Dermis blood vessel endothelial cell (primary cell): ENCODE measurements at regions not wholly inside any gene's neighbourhood (a gene's known extent, or its start where the extent isn't known, plus 50 kb on each side); places are given as distances from the start of the nearest gene placed in this dataset.
"Not testable (repeated sequence)": the region's sequence is repeated elsewhere in the genome, so short reads cannot be mapped to it uniquely, and the experiment has no call there.

Experiments
- DNase-seq: peaks from one replicate; pipeline ENCODE4 v3.0.0; 2010

DNA sequence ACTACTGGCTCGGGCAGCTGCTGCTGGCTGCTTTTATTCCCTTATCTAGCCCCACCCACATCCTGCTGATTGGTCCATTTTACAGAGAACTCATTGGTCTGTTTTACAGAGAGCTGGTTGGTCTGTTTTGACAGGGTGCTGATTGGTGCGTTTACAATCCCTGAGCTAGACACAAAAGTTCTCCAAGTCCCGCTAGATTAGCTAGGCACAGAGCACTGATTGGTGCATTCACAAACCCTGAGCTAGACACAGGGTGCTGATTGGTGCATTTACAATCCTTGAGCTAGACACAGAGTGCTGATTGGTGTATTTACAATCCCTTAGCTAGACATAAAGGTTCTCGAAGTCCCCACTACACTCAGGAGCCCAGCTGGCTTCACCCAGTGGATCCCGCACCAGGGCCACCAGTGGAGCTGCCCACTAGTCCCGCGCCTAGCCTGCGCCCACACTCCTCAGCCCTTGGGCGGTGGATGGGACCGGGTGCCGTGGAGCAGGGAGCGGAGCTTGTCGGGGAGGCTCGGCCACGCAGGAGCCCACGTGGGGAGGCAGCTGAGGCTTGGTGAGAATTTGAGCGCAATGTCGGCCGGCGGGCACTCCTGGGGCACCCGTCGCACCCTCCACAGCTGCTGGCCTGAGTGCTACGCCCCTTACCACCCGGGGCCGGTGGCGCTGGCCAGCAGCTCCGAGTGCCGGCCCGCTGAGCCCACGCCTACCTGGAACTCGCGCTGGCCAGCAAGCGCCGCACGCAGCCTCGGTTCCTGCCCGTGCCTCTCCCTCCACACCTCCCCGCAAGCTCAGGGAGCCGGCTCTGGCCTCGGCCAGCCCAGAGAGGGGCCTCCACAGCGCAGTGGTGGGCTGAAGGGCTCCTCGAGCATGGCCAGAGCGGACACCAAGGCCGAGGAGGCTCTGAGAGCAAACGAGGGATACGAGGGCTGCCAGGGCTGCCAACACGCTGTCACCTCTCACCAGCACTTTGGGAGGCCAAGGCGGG lies 91.1 kb upstream of the HS3ST2 start:
- DNase-seq: not testable (repeated sequence)

GRCh38 chr16:22726868-22727267 lies 87.1 kb upstream of the HS3ST2 start:
- no peak for DNase-seq

DNA sequence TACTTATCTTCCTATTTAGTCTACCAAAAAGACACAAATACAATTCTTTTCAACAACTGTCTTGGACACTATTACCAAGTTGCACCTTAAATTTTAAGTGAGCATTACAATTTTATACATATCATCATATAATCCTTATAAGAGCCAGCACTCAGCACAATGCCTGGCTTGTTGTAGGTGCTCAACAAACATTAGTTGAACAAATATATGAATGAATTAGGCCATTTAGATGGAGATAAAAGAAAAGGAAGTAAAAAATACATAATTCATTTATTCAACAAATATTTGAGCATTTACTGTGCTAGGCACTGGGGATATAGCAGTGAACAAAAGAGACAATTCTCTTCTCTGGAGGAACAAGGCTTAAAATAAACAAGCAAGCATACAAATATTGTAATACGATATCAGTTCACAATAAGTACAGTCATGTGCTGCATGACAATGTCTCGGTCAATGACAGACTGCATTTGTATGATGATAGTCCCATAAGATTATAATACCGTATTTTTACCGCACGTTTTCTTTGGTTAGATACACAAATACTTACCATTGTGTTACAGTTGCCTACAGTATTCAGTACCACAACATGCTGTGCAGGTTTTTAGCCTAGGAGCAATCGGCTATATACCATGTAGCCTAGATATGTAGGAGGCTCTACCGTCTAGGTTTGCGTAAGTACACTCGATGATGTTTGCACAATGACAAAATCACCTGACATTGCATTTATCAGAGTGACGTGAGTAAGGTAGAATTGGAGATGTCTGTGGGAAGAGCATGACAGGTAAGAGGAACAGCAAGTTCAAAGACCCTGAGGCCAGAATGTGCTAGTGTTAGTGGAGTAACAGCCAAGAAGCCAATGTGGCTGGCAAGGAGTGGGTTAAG lies 86.4 kb upstream of the HS3ST2 start:
- no peak for DNase-seq

GRCh38 chr16:22728167-22728836 lies 85.7 kb upstream of the HS3ST2 start:
- DNase-seq: no peak

DNA sequence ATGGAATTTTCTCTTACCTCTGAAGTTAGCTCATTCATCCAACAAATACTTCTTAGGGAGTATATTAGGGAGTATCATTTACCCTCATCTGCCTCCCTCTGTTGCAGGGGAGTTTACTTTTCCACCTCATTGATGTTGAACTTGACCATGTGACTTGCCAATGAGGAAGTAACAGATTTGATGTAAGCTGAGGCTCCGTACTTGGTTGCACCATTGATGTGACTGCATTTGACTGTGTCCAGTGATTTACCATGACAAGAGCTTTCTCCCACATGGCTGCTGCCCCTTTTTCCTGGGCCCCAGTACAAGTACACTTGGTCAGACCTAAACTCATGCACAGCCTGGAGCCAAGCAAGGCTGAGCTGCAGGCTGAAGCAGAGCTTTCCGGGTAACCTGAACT lies 81.6 kb upstream of the HS3ST2 start:
- no peak for DNase-seq

DNA sequence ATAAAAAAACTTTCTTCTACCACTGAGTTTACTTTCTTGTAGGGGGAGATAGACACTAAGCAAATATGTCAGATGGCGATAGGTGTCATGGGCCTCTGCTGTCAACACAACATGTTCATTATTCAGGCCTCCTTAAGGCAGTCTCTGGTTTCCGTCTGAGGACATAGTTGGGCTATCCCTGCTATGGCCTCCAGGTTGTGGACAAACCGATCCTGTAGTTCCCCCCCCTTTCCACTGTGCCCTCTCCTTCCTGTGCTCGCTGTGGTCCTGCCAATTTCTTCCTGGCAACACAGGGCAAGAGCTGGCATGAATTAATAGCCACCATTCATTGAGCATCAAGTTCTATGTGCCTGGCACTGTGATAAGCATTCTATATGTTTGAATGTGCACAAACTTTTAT lies 81.0 kb upstream of the HS3ST2 start:
- DNase-seq: no peak

GRCh38 chr16:22734368-22734767 lies 79.6 kb upstream of the HS3ST2 start:
- DNase-seq: no peak

- no peak for DNase-seq
Measured at GRCh38 chr16:22736791-22737190, 77.2 kb upstream of the HS3ST2 start.

DNA sequence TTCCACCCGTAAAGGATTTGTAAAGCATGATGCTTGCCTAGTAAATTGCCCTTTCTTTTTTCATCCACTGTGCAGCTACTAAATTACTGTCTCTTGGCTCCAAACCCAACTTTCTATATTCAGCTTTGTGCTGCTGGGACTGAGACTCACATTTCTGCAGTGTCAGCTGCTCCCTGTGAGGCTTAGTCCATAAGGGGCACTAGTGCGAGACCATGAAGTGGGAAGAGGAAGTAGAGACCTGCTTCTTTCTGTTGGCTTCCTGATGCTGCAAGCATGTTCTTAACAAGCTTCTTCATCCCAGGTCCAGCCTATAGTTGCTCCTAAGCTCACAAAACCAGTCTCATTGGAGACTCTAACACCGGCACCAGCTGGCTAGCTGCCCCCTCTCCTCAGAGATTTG lies 74.9 kb upstream of the HS3ST2 start:
- no peak for DNase-seq

DNA sequence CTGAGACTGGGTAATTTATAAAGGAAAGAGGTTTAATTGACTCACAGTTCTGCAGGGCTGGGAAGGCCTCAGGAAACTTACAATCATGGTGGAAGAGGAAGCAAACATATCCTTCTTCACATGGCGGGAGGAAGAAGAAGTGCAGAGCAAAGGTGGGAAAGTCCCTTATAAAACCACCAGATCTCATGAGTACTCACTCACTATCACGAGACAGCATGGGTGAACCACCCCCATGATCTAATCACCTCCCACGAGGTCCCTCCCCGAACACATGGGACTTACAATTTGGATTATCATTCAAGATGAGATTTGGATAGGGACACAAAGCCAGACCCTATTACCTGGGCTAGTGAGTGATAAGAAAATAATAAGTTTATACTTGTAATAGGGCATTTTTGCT lies 70.6 kb upstream of the HS3ST2 start:
- no peak for DNase-seq

DNA sequence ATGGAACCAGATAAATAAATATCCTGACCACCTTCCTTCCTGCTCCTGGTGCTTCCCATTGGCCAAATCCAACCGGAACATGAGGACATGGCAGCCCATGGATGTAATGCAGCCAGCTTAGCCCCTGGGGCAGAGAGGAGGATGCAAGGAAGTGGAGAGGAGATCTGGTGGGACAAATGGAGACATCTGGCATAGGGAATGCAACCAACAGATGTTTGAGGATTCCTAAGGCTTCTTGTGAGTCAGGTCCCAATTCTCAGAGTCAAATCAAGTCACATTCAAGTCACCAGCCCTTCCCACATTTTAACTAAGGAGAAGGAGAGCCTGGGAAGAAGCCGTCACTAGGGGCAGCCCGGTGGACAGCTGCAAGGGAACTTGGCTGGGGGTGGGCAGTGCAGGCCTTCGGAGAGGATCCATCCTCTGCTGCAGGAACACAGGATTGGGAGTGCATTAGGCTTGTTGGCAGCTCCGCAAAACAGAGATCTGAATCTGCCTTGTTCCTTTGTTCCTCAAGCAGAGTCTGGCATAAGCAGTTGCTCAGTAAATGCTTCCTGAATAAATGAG lies 62.8 kb upstream of the HS3ST2 start:
- no peak for DNase-seq

GRCh38 chr16:22751685-22752084 lies 62.3 kb upstream of the HS3ST2 start:
- no peak for DNase-seq

DNA sequence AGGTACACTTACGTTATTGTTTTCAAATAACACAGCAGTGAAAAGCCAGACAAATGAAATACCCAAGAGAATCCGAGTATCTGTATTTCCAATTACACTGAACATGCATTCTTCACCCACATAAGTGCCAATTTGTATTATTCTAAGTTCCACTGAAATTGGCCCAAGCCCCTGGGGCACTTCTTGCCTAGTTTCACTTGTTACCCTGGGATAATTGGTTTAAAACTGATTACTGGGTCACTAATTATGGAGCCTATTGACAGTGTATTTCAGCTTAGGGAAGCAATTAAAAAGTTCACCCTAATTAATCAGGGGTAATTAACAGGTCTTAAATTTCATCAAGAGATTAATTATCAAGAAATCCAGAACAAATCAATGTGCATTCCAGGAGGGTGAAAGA lies 60.5 kb upstream of the HS3ST2 start:
- no peak for DNase-seq

GRCh38 chr16:22754577-22754976 lies 59.4 kb upstream of the HS3ST2 start:
- no peak for DNase-seq

GRCh38 chr16:22757202-22757601 lies 56.8 kb upstream of the HS3ST2 start:
- no peak for DNase-seq

DNA sequence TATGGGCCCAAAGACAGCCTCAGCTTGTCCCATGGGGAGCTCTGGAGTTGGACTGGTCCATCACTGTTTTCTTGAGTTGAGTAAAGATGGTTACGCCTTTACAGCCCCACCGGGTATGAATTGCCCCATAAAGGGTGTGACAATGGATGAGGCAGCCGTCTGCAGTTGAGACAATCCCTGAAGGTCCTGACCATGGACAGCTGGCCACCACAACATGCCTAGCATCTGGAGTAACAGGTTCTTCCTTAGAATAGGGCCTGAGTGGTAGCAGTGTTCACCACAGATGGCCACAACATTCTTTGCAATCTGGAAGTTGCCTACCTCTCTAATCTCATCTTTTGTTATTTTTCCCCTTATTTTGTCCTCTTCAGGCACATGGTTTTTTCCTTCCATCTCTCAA lies 51.5 kb upstream of the HS3ST2 start:
- no peak for DNase-seq

GRCh38 chr16:22763437-22764080 lies 50.4 kb upstream of the HS3ST2 start:
- DNase-seq: no peak
